ENCODE measurements at regions not wholly inside any gene's neighbourhood (a gene's known extent, or its start where the extent isn't known, plus 50 kb on each side); places are given as distances from the start of the nearest gene placed in this dataset.

DNA sequence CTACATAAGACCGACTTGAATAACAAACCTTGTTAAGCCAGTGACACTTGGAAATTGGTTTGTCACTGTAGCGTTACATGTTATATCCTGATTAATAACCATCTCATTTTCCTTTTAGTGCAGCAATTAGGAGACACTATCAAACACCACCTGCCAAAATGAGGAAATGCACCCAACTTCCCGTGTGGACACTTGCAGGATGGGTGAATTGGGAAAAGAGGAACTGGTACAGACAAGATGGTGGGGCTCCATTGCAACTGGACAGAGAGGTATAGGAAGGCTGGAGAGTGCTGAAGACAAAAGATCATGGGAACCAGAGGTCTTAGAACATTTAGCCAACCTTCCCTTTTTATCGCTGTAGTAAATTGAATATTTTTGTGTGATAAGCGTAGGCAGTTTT, 816.3 kb upstream of the HS6ST1 start:
- TF ChIP-seq, protein P1, sequence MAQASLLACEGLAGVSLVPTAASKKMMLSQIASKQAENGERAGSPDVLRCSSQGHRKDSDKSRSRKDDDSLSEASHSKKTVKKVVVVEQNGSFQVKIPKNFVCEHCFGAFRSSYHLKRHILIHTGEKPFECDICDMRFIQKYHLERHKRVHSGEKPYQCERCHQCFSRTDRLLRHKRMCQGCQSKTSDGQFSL (CRISPR knock-in tag; IDR thresholded peaks at IDR 0.05) = no peak
- TF ChIP-seq, protein P2, sequence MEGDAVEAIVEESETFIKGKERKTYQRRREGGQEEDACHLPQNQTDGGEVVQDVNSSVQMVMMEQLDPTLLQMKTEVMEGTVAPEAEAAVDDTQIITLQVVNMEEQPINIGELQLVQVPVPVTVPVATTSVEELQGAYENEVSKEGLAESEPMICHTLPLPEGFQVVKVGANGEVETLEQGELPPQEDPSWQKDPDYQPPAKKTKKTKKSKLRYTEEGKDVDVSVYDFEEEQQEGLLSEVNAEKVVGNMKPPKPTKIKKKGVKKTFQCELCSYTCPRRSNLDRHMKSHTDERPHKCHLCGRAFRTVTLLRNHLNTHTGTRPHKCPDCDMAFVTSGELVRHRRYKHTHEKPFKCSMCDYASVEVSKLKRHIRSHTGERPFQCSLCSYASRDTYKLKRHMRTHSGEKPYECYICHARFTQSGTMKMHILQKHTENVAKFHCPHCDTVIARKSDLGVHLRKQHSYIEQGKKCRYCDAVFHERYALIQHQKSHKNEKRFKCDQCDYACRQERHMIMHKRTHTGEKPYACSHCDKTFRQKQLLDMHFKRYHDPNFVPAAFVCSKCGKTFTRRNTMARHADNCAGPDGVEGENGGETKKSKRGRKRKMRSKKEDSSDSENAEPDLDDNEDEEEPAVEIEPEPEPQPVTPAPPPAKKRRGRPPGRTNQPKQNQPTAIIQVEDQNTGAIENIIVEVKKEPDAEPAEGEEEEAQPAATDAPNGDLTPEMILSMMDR (CRISPR knock-in tag; IDR thresholded peaks at IDR 0.05) = no peak
- no peak for TF ChIP-seq ZNF274 (CRISPR knock-in tag; IDR thresholded peaks at IDR 0.05)
- TF ChIP-seq FOXJ3 (CRISPR knock-in tag; IDR thresholded peaks at IDR 0.05; ENCODE audit: borderline replicate concordance) = no peak
- TF ChIP-seq, protein P3, sequence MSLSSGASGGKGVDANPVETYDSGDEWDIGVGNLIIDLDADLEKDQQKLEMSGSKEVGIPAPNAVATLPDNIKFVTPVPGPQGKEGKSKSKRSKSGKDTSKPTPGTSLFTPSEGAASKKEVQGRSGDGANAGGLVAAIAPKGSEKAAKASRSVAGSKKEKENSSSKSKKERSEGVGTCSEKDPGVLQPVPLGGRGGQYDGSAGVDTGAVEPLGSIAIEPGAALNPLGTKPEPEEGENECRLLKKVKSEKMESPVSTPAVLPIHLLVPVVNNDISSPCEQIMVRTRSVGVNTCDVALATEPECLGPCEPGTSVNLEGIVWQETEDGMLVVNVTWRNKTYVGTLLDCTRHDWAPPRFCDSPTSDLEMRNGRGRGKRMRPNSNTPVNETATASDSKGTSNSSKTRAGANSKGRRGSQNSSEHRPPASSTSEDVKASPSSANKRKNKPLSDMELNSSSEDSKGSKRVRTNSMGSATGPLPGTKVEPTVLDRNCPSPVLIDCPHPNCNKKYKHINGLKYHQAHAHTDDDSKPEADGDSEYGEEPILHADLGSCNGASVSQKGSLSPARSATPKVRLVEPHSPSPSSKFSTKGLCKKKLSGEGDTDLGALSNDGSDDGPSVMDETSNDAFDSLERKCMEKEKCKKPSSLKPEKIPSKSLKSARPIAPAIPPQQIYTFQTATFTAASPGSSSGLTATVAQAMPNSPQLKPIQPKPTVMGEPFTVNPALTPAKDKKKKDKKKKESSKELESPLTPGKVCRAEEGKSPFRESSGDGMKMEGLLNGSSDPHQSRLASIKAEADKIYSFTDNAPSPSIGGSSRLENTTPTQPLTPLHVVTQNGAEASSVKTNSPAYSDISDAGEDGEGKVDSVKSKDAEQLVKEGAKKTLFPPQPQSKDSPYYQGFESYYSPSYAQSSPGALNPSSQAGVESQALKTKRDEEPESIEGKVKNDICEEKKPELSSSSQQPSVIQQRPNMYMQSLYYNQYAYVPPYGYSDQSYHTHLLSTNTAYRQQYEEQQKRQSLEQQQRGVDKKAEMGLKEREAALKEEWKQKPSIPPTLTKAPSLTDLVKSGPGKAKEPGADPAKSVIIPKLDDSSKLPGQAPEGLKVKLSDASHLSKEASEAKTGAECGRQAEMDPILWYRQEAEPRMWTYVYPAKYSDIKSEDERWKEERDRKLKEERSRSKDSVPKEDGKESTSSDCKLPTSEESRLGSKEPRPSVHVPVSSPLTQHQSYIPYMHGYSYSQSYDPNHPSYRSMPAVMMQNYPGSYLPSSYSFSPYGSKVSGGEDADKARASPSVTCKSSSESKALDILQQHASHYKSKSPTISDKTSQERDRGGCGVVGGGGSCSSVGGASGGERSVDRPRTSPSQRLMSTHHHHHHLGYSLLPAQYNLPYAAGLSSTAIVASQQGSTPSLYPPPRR (CRISPR knock-in tag; IDR thresholded peaks at IDR 0.05; ENCODE audit: borderline replicate concordance) = no peak
